ENCODE measurements at regions not wholly inside any gene's neighbourhood (a gene's known extent, or its start where the extent isn't known, plus 50 kb on each side); places are given as distances from the start of the nearest gene placed in this dataset.
A peak's percentile ranks its signal among the peaks of the same experiment; 100 is the strongest.

DNA sequence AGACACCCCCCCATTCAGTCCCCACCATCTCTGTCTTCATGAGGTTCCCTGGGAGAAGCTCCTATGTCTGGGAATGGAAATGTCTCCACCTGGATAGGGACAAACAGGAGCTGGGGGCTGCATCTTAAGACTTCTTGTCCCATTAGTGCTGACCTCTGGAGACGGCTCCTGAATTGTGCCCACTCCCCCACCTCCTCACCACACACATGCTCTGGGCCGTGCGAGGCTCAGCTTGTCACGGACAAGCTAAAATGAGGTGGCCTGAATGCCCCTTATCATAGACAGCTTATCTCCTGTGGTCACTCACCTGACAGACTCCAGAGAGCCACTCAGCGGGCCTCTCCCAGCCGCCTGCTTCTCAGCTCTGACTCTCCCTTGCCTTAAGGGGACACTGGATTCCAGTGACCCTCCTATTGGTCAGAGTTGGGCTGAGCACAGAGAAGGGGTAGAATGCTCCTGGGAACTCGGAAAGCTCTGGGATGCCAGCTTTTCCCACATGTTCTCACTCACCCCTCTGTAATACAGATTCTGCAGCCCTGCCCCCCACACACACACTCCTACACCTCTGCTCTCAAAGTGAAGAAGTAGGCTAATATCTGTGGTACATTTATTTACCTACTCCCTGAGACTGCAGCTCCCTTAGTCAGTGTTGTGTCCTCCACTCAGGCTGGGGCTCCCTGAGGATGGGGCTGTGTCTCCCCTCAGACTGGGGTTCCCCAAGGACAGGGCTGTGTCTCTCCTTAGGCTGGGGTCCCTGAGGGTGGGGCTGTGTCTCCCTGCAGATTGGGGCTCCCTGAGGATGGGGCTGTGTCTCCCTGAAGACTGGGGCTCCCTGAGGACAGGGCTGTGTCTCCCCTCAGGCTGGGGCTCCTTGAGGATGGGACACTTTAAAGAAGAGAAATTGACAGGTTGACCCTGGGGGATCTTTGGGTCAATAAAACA is 167.5 kb downstream of the VEGFA start (continued):
- TF ChIP-seq, protein P1, sequence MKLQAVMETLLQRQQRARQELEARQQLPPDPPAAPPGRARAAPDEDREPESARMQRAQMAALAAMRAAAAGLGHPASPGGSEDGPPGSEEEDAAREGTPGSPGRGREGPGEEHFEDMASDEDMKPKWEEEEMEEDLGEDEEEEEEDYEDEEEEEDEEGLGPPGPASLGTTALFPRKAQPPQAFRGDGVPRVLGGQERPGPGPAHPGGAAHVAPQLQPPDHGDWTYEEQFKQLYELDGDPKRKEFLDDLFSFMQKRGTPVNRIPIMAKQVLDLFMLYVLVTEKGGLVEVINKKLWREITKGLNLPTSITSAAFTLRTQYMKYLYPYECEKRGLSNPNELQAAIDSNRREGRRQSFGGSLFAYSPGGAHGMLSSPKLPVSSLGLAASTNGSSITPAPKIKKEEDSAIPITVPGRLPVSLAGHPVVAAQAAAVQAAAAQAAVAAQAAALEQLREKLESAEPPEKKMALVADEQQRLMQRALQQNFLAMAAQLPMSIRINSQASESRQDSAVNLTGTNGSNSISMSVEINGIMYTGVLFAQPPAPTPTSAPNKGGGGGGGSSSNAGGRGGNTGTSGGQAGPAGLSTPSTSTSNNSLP (IDR thresholded peaks at IDR 0.05; ENCODE audit: borderline replicate concordance, low read depth, low read length): no peak
- TF ChIP-seq, protein P2, sequence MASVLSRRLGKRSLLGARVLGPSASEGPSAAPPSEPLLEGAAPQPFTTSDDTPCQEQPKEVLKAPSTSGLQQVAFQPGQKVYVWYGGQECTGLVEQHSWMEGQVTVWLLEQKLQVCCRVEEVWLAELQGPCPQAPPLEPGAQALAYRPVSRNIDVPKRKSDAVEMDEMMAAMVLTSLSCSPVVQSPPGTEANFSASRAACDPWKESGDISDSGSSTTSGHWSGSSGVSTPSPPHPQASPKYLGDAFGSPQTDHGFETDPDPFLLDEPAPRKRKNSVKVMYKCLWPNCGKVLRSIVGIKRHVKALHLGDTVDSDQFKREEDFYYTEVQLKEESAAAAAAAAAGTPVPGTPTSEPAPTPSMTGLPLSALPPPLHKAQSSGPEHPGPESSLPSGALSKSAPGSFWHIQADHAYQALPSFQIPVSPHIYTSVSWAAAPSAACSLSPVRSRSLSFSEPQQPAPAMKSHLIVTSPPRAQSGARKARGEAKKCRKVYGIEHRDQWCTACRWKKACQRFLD (CRISPR knock-in tag; IDR thresholded peaks at IDR 0.05): no peak; the same call in 1 of the 2 replicates
- no peak for TF ChIP-seq ZNF408 (CRISPR knock-in tag; IDR thresholded peaks at IDR 0.05; ENCODE audit: low read depth)
- no peak for TF ChIP-seq CCAR2 (IDR thresholded peaks at IDR 0.05; ENCODE audit: low read depth, low read length)
- no peak for TF ChIP-seq RBM39 (optimal IDR thresholded peaks at IDR 0.05; ENCODE audit: low read depth, low read length)
- no peak for TF ChIP-seq ELF4 (CRISPR knock-in tag; IDR thresholded peaks at IDR 0.05)
- TF ChIP-seq BDP1 (IDR thresholded peaks at IDR 0.05; ENCODE audit: insufficient read depth, insufficient read length): no peak
- no peak for TF ChIP-seq GATAD2B (IDR thresholded peaks at IDR 0.05; ENCODE audit: borderline replicate concordance)
- no peak for TF ChIP-seq NFIX (CRISPR knock-in tag; IDR thresholded peaks at IDR 0.05; ENCODE audit: low read depth)
- TF ChIP-seq ZNF24 (IDR thresholded peaks at IDR 0.05): peak; percentile 50; the same call in 1 of the 2 replicates
- no peak for TF ChIP-seq BRD4 (IDR thresholded peaks at IDR 0.05)
- TF ChIP-seq CBFA2T3 (IDR thresholded peaks at IDR 0.05): peak; percentile 52
- TF ChIP-seq, protein P3, sequence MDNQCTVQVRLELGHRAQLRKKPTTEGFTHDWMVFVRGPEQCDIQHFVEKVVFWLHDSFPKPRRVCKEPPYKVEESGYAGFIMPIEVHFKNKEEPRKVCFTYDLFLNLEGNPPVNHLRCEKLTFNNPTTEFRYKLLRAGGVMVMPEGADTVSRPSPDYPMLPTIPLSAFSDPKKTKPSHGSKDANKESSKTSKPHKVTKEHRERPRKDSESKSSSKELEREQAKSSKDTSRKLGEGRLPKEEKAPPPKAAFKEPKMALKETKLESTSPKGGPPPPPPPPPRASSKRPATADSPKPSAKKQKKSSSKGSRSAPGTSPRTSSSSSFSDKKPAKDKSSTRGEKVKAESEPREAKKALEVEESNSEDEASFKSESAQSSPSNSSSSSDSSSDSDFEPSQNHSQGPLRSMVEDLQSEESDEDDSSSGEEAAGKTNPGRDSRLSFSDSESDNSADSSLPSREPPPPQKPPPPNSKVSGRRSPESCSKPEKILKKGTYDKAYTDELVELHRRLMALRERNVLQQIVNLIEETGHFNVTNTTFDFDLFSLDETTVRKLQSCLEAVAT (IDR thresholded peaks at IDR 0.05): peak in 1 of 2 experiments; percentile 89; a peak in 2 of 4 replicates
- no peak for TF ChIP-seq CBX2 (IDR thresholded peaks at IDR 0.05; ENCODE audit: insufficient read depth, low read length, poor library complexity, severe bottlenecking)
- TF ChIP-seq ARID1B (IDR thresholded peaks at IDR 0.05): peak; percentile 80
- TF ChIP-seq, protein P4, sequence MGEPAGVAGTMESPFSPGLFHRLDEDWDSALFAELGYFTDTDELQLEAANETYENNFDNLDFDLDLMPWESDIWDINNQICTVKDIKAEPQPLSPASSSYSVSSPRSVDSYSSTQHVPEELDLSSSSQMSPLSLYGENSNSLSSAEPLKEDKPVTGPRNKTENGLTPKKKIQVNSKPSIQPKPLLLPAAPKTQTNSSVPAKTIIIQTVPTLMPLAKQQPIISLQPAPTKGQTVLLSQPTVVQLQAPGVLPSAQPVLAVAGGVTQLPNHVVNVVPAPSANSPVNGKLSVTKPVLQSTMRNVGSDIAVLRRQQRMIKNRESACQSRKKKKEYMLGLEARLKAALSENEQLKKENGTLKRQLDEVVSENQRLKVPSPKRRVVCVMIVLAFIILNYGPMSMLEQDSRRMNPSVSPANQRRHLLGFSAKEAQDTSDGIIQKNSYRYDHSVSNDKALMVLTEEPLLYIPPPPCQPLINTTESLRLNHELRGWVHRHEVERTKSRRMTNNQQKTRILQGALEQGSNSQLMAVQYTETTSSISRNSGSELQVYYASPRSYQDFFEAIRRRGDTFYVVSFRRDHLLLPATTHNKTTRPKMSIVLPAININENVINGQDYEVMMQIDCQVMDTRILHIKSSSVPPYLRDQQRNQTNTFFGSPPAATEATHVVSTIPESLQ (CRISPR knock-in tag; IDR thresholded peaks at IDR 0.05): no peak
- no peak for TF ChIP-seq PPARD (CRISPR knock-in tag; IDR thresholded peaks at IDR 0.05)
- peak; percentile 30; the same call in 1 of the 2 replicates for TF ChIP-seq LEF1 (IDR thresholded peaks at IDR 0.05)
- TF ChIP-seq, protein P5, sequence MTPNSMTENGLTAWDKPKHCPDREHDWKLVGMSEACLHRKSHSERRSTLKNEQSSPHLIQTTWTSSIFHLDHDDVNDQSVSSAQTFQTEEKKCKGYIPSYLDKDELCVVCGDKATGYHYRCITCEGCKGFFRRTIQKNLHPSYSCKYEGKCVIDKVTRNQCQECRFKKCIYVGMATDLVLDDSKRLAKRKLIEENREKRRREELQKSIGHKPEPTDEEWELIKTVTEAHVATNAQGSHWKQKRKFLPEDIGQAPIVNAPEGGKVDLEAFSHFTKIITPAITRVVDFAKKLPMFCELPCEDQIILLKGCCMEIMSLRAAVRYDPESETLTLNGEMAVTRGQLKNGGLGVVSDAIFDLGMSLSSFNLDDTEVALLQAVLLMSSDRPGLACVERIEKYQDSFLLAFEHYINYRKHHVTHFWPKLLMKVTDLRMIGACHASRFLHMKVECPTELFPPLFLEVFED (CRISPR knock-in tag; conservative IDR thresholded peaks at IDR 0.05): no peak
- no peak for TF ChIP-seq NFXL1 (CRISPR knock-in tag; IDR thresholded peaks at IDR 0.05)

Measured in K562 (cell line).